ENCODE measurements at regions not wholly inside any gene's neighbourhood (a gene's known extent, or its start where the extent isn't known, plus 50 kb on each side); places are given as distances from the start of the nearest gene placed in this dataset.
"Not testable (repeated sequence)": the region's sequence is repeated elsewhere in the genome, so short reads cannot be mapped to it uniquely, and the experiment has no call there.

- peak; percentile 65 for DNase-seq (ENCODE audit: low read depth, low spot score)
These were observed 133.4 kb downstream of the MACC1 start for GRCh38 chr7:20083781-20084180.

- no peak for DNase-seq (ENCODE audit: low read depth, low spot score)
These were observed 138.1 kb downstream of the MACC1 start for GRCh38 chr7:20079080-20079479.

- no peak for DNase-seq (ENCODE audit: low read depth, low spot score)
These were observed 140.3 kb downstream of the MACC1 start for GRCh38 chr7:20076835-20077234.

- no peak for DNase-seq (ENCODE audit: low read depth, low spot score)
These were observed 141.0 kb downstream of the MACC1 start for GRCh38 chr7:20075992-20076820.

- DNase-seq (ENCODE audit: low read depth, low spot score): no peak
These were observed 141.7 kb downstream of the MACC1 start for GRCh38 chr7:20075440-20075839.

GRCh38 chr7:20068004-20068403 lies 149.2 kb downstream of the MACC1 start:
- DNase-seq (ENCODE audit: low read depth, low spot score): not testable (repeated sequence)

GRCh38 chr7:20064974-20065862 lies 152.0 kb downstream of the MACC1 start:
- DNase-seq (ENCODE audit: low read depth, low spot score): no peak

- peak; percentile 33 for DNase-seq (ENCODE audit: low read depth, low spot score)
These were observed 152.8 kb downstream of the MACC1 start for GRCh38 chr7:20064181-20064970.

- no peak for DNase-seq (ENCODE audit: low read depth, low spot score)
These were observed 153.5 kb downstream of the MACC1 start for GRCh38 chr7:20063644-20064043.

GRCh38 chr7:20062932-20063331 lies 154.3 kb downstream of the MACC1 start:
- no peak for DNase-seq (ENCODE audit: low read depth, low spot score)

- no peak for DNase-seq (ENCODE audit: low read depth, low spot score)
These were observed 163.7 kb downstream of the MACC1 start for GRCh38 chr7:20053334-20054104.

- no peak for DNase-seq (ENCODE audit: low read depth, low spot score)
These were observed 166.8 kb downstream of the MACC1 start for GRCh38 chr7:20050241-20050966.

GRCh38 chr7:20038676-20039075 lies 178.5 kb downstream of the MACC1 start:
- DNase-seq (ENCODE audit: low read depth, low spot score): no peak

- DNase-seq (ENCODE audit: low read depth, low spot score): no peak
These were observed 181.8 kb downstream of the MACC1 start for GRCh38 chr7:20035279-20035875.

- DNase-seq (ENCODE audit: low read depth, low spot score): no peak
These were observed 183.4 kb downstream of the MACC1 start for GRCh38 chr7:20033621-20034400.

GRCh38 chr7:20032741-20033140 lies 184.4 kb downstream of the MACC1 start:
- no peak for DNase-seq (ENCODE audit: low read depth, low spot score)

GRCh38 chr7:20030915-20031362 lies 186.2 kb downstream of the MACC1 start:
- no peak for DNase-seq (ENCODE audit: low read depth, low spot score)

GRCh38 chr7:20030417-20030816 lies 186.8 kb downstream of the MACC1 start:
- DNase-seq (ENCODE audit: low read depth, low spot score): no peak

- no peak for DNase-seq (ENCODE audit: low read depth, low spot score)
These were observed 190.4 kb downstream of the MACC1 start for GRCh38 chr7:20026762-20027161.

Data from ELF-1 (cell line).